Right lobe of liver (tissue), 6 donors: ENCODE measurements at regions not wholly inside any gene's neighbourhood (a gene's known extent, or its start where the extent isn't known, plus 50 kb on each side); places are given as distances from the start of the nearest gene placed in this dataset.

Experiments used
- ATAC-seq, 4 donors: fragments of 200-7000 bp; cut with Tn5 transposase; one replicate each; pipeline ENCODE4 v1.9.1; 2020; ENCODE audit warnings: mild to moderate bottlenecking in 4 of 4, moderate library complexity in 4 of 4
- DNase-seq, 3 donors: peaks; one replicate each; pipeline ENCODE4 v3.0.0-alpha.2; 2020
- H3K27ac ChIP-seq, 3 donors: fragments of 200-600 bp; one replicate each; pipeline ENCODE4 v1.8.0; 2022
- H3K27me3 ChIP-seq, 2 donors: fragments of 200-600 bp; one replicate each; pipeline ENCODE4 v1.8.0; 2022
- H3K36me3 ChIP-seq, 4 donors: fragments of 200-600 bp; sonication (generic) in 1 of 4; one replicate each; pipeline versions ENCODE4 v1.5.1 to v1.8.0; 2017 to 2022; ENCODE audit warnings: control low read depth in 1 of 4
- H3K4me1 ChIP-seq, 4 donors: fragments of 200-600 bp; sonication (generic) in 1 of 4; one replicate each; pipeline versions ENCODE4 v1.5.1 to v1.8.0; 2017 to 2022; ENCODE audit warnings: control low read depth in 1 of 4
- H3K4me3 ChIP-seq, 3 donors: fragments of 200-600 bp; one replicate each; pipeline ENCODE4 v1.8.0; 2022
- H3K9me3 ChIP-seq, 4 donors: fragments of 200-600 bp; sonication (generic) in 1 of 4; one replicate each; pipeline versions ENCODE4 v1.5.1 to v1.8.0; 2017 to 2022; ENCODE audit warnings: control low read depth in 1 of 4
- CTCF ChIP-seq, 4 donors: fragments of 200-600 bp in 3 of 4; fragments of 450-650 bp in 1 of 4; IDR thresholded peaks; one replicate each; pipeline versions ENCODE4 v1.5.1 to v1.8.0; 2016 to 2022; ENCODE audit warnings: antibody characterized with exemption in 4 of 4, mild to moderate bottlenecking in 2 of 4
- POLR2A ChIP-seq: fragments of 450-650 bp; IDR thresholded peaks from one replicate; pipeline ENCODE4 v1.6.1; 2017; ENCODE audit warnings: antibody characterized with exemption, mild to moderate bottlenecking
- WGBS: methylation state at CpG from one replicate; pipeline ENCODE4 v1.1.6; 2018; ENCODE audit warnings: low coverage, low lambda C conversion rate; ENCODE audit not compliant: insufficient coverage; ENCODE audit errors: missing lambda C conversion rate; 5-methylcytosine and 5-hydroxymethylcytosine counted together
- intact Hi-C, 2 donors: fragments of 100-400 bp; cut with DNase I; formaldehyde crosslinking; loops; one replicate each; pipeline versions ENCODE4 v1.11.2 to v1.14.1; 2022
- donor health status: DM: no; HTN: yes; CAD: no.
- donor health status: DM: no; HTN: no; CAD: no.
- donor health status: DM: no; HTN: no; CAD: no.
- donor health status: DM: no; HTN: yes; CAD: no.
- donor health status: DM: no; HTN: yes; CAD: no.

- ATAC-seq (no peak), DNase-seq (no peak)
- Histone ChIP-seq H3K4me1 (no peaks in the 10 kb centered on the region), H3K27ac (no peak overlapping the region), H3K36me3 (no peaks in the 10 kb centered on the region), H3K9me3 (no peaks in the 10 kb centered on the region), H3K27me3 (no peaks in the 10 kb centered on the region), H3K4me3 (no peak overlapping the region)
- 54% methylated on average over 2 of the region's 2 CpGs for WGBS
- TF ChIP-seq POLR2A (no peak), CTCF (IDR thresholded peaks at IDR 0.05) (no peak)
- intact Hi-C loops: no loop called here
These were observed 322.1 kb upstream of the CCL2 start for GRCh38 chr17:33932996-33933395.

- H3K9me3 ChIP-seq: no peaks in the 10 kb centered on the region
- intact Hi-C loops: no loop called here
- 71% methylated on average over 5 of the region's 5 CpGs for WGBS
- DNase-seq (no peak), ATAC-seq (no peak)
- no peak overlapping the region for H3K27ac ChIP-seq
- TF ChIP-seq CTCF (IDR thresholded peaks at IDR 0.05) (no peak), POLR2A (no peak)
- H3K4me3 ChIP-seq: no peak overlapping the region
- no peaks in the 10 kb centered on the region for H3K27me3 ChIP-seq
- H3K4me1 ChIP-seq: no peaks in the 10 kb centered on the region
- no peaks in the 10 kb centered on the region for H3K36me3 ChIP-seq
These were observed 321.5 kb upstream of the CCL2 start for GRCh38 chr17:33933576-33933975.

GRCh38 chr17:33934696-33935095, 320.4 kb upstream of the CCL2 start:
- Histone ChIP-seq H3K4me1 (no peaks in the 10 kb centered on the region), H3K27ac (no peak overlapping the region), H3K4me3 (no peak overlapping the region), H3K27me3 (no peaks in the 10 kb centered on the region), H3K9me3 (no peaks in the 10 kb centered on the region), H3K36me3 (no peaks in the 10 kb centered on the region)
- intact Hi-C loops: no loop called here
- DNase-seq: no peak
- TF ChIP-seq POLR2A (no peak), CTCF (IDR thresholded peaks at IDR 0.05) (no peak)
- WGBS: 83% methylated on average over 1 of the region's 1 CpG
- ATAC-seq: no peak

- 65% methylated on average over 4 of the region's 4 CpGs for WGBS
- no peak overlapping the region for H3K27ac ChIP-seq
- no peak for TF ChIP-seq CTCF (IDR thresholded peaks at IDR 0.05)
- no peak for TF ChIP-seq POLR2A
- ATAC-seq (no peak), DNase-seq (no peak)
- H3K27me3 ChIP-seq: no peaks in the 10 kb centered on the region
- H3K36me3 ChIP-seq: no peaks in the 10 kb centered on the region
- no peak overlapping the region for H3K4me3 ChIP-seq
- H3K9me3 ChIP-seq: no peaks in the 10 kb centered on the region
- H3K4me1 ChIP-seq: no peaks in the 10 kb centered on the region
- intact Hi-C loops: no loop called here
These were observed 319.3 kb upstream of the CCL2 start for GRCh38 chr17:33935822-33936221.

- 80% methylated on average over 3 of the region's 5 CpGs for WGBS
- Histone ChIP-seq H3K27ac (no peak overlapping the region), H3K9me3 (no peaks in the 10 kb centered on the region), H3K4me3 (no peak overlapping the region), H3K27me3 (no peaks in the 10 kb centered on the region), H3K36me3 (no peaks in the 10 kb centered on the region), H3K4me1 (no peaks in the 10 kb centered on the region)
- no peak for ATAC-seq
- TF ChIP-seq CTCF (IDR thresholded peaks at IDR 0.05): no peak
- no peak for TF ChIP-seq POLR2A
- DNase-seq: no peak
- intact Hi-C loops: no loop called here
These were observed 318.3 kb upstream of the CCL2 start for GRCh38 chr17:33936764-33937163.
